HFFc6 (cell line): ENCODE measurements at regions not wholly inside any gene's neighbourhood (a gene's known extent, or its start where the extent isn't known, plus 50 kb on each side); places are given as distances from the start of the nearest gene placed in this dataset.

Source experiments
- DNase-seq: peaks from one replicate; pipeline ENCODE4 v3.0.0-alpha.2; 2018
- H3K27ac Mint-ChIP-seq: 2 replicates; pipeline ENCODE4 v1.8.0; 2020; ENCODE audit warnings: mild to moderate bottlenecking, mixed read lengths
- H3K27me3 Mint-ChIP-seq: 2 replicates; pipeline ENCODE4 v1.8.0; 2021; ENCODE audit warnings: mild to moderate bottlenecking, moderate library complexity, mixed read lengths; ENCODE audit not compliant: insufficient read depth
- H3K36me3 Mint-ChIP-seq: 2 replicates; pipeline ENCODE4 v1.8.0; 2021; ENCODE audit warnings: low read depth, mixed read lengths
- H3K4me1 Mint-ChIP-seq: 2 replicates; pipeline ENCODE4 v1.8.0; 2020; ENCODE audit warnings: low read depth, mixed read lengths
- H3K4me3 Mint-ChIP-seq: 2 replicates; pipeline ENCODE4 v1.8.0; 2020; ENCODE audit warnings: mild to moderate bottlenecking, moderate library complexity, mixed read lengths
- H3K9me3 Mint-ChIP-seq: 2 replicates; pipeline ENCODE4 v1.8.0; 2020; ENCODE audit warnings: mild to moderate bottlenecking, mixed read lengths
- CTCF ChIP-seq: fragments of 200-600 bp; sonication (generic); IDR thresholded peaks from 2 replicates; pipeline ENCODE4 v1.5.0; 2021; ENCODE audit warnings: antibody characterized with exemption, mild to moderate bottlenecking

- no peak for DNase-seq
- no peaks in the 10 kb centered on the region for H3K27me3 Mint-ChIP-seq
- H3K9me3 Mint-ChIP-seq = peaks cover 30% of the 10 kb centered on the region
- no peaks in the 10 kb centered on the region for H3K4me1 Mint-ChIP-seq
- H3K36me3 Mint-ChIP-seq = no peaks in the 10 kb centered on the region
- H3K27ac Mint-ChIP-seq = no peak overlapping the region
- no peak overlapping the region for H3K4me3 Mint-ChIP-seq
- TF ChIP-seq CTCF = no peak
Observed at GRCh38 chr9:31114346-31114745, 1270.1 kb upstream of the ACO1 start.

- Mint-ChIP-seq H3K4me1 (no peaks in the 10 kb centered on the region), H3K4me3 (no peak overlapping the region), H3K9me3 (peaks cover 63% of the 10 kb centered on the region), H3K27ac (no peak overlapping the region), H3K27me3 (no peaks in the 10 kb centered on the region), H3K36me3 (peaks cover 4% of the 10 kb centered on the region; the same call in 1 of the 2 replicates)
- no peak for TF ChIP-seq CTCF
- DNase-seq = no peak
Observed at GRCh38 chr9:31119890-31120454, 1264.5 kb upstream of the ACO1 start.

DNA sequence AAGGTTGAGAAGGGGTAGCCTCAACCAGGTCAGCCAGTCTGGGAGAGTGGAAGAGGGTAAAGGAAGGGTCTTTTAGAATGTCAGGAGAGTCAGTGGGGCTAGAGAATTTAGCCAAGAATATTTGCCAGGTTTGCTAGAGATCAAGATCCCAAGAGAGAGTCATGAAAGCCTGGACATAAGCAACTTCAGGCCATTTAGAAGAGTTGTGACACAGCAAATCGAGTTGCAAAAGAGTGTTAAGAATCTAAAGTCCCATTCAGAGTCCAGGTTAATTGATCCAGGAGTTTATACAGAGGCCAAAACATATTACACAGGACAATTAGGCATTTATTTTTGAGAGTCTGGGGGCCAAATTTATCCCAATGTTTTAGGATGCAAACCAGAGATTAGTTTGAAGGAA is 1260.1 kb upstream of the ACO1 start:
- peaks cover 42% of the 10 kb centered on the region for H3K9me3 Mint-ChIP-seq
- no peaks in the 10 kb centered on the region for H3K27me3 Mint-ChIP-seq
- TF ChIP-seq CTCF = no peak

GRCh38 chr9:31135567-31135966 is 1248.9 kb upstream of the ACO1 start:
- Mint-ChIP-seq H3K4me3 (no peak overlapping the region), H3K9me3 (peaks cover 12% of the 10 kb centered on the region)
- TF ChIP-seq CTCF = no peak

More for the DNA sequence above, 1260.1 kb upstream of the ACO1 start:
- no peak overlapping the region for H3K27ac Mint-ChIP-seq
- no peak for DNase-seq
- no peaks in the 10 kb centered on the region for H3K4me1 Mint-ChIP-seq
- no peak overlapping the region for H3K4me3 Mint-ChIP-seq
- peaks cover 4% of the 10 kb centered on the region; the same call in 1 of the 2 replicates for H3K36me3 Mint-ChIP-seq

GRCh38 chr9:31136524-31136923 is 1247.9 kb upstream of the ACO1 start:
- H3K9me3 Mint-ChIP-seq = peaks cover 12% of the 10 kb centered on the region; the same call in 1 of the 2 replicates

More at GRCh38 chr9:31135567-31135966, 1248.9 kb upstream of the ACO1 start:
- no peaks in the 10 kb centered on the region for H3K4me1 Mint-ChIP-seq
- H3K27ac Mint-ChIP-seq = no peak overlapping the region
- no peaks in the 10 kb centered on the region; the same call in 1 of the 2 replicates for H3K36me3 Mint-ChIP-seq
- no peaks in the 10 kb centered on the region for H3K27me3 Mint-ChIP-seq
- DNase-seq = no peak

More at GRCh38 chr9:31136524-31136923, 1247.9 kb upstream of the ACO1 start:
- Mint-ChIP-seq H3K27ac (no peak overlapping the region), H3K4me3 (no peak overlapping the region), H3K27me3 (no peaks in the 10 kb centered on the region), H3K36me3 (no peaks in the 10 kb centered on the region; the same call in 1 of the 2 replicates), H3K4me1 (no peaks in the 10 kb centered on the region)
- no peak for DNase-seq
- TF ChIP-seq CTCF = no peak
